ENCODE measurements at regions not wholly inside any gene's neighbourhood (a gene's known extent, or its start where the extent isn't known, plus 50 kb on each side); places are given as distances from the start of the nearest gene placed in this dataset.

- Histone ChIP-seq H3K27me3 (no peaks in the 10 kb centered on the region), H3K4me1 (no peaks in the 10 kb centered on the region), H3K9me3 (peaks cover 0 to 4% (median 0%) of the 10 kb centered on the region in 4 donors), H3K27ac (no peak overlapping the region), H3K36me3 (no peaks in the 10 kb centered on the region), H3K4me3 (no peak overlapping the region)
- TF ChIP-seq POLR2A (IDR thresholded peaks at IDR 0.05): no peak
- no peak for TF ChIP-seq CTCF (IDR thresholded peaks at IDR 0.05)
- ATAC-seq (no peak), DNase-seq (no peak)
- WGBS (ENCODE audit: insufficient coverage, low coverage, low lambda C conversion rate, missing lambda C conversion rate): 56% methylated on average over 3 of the region's 3 CpGs
- intact Hi-C loops (cut with DNase I): no loop called here
Measured at GRCh38 chr2:13035866-13036265, 319.1 kb downstream of the TRIB2 start.

- ATAC-seq: no peak
Measured at GRCh38 chr2:13040043-13040442, 323.3 kb downstream of the TRIB2 start.

GRCh38 chr2:13046557-13047165 is 329.9 kb downstream of the TRIB2 start:
- intact Hi-C loops (cut with DNase I): no loop called here
- H3K36me3 ChIP-seq: no peaks in the 10 kb centered on the region
- 46% methylated on average over 2 of the region's 2 CpGs for WGBS (ENCODE audit: insufficient coverage, low coverage, low lambda C conversion rate, missing lambda C conversion rate)
- TF ChIP-seq CTCF (IDR thresholded peaks at IDR 0.05) (peak; percentile 40 to 51 (median 47)), POLR2A (IDR thresholded peaks at IDR 0.05) (no peak)
- DNase-seq (no peak), ATAC-seq (no peak)
- no peaks in the 10 kb centered on the region for H3K4me1 ChIP-seq
- H3K4me3 ChIP-seq: no peak overlapping the region
- H3K27ac ChIP-seq: no peak overlapping the region
- no peaks in the 10 kb centered on the region for H3K9me3 ChIP-seq
- no peaks in the 10 kb centered on the region for H3K27me3 ChIP-seq

More at GRCh38 chr2:13040043-13040442, 323.3 kb downstream of the TRIB2 start:
- TF ChIP-seq POLR2A (IDR thresholded peaks at IDR 0.05) (no peak), CTCF (IDR thresholded peaks at IDR 0.05) (no peak)
- Histone ChIP-seq H3K27me3 (no peaks in the 10 kb centered on the region), H3K27ac (no peak overlapping the region), H3K9me3 (peaks cover 0 to 4% (median 0%) of the 10 kb centered on the region in 4 donors), H3K36me3 (no peaks in the 10 kb centered on the region), H3K4me3 (no peak overlapping the region), H3K4me1 (no peaks in the 10 kb centered on the region)
- WGBS (ENCODE audit: insufficient coverage, low coverage, low lambda C conversion rate, missing lambda C conversion rate): 70% methylated on average over 2 of the region's 13 CpGs
- peak in 1 of 3 donors; percentile 21 for DNase-seq
- intact Hi-C loops (cut with DNase I): no loop called here

DNA sequence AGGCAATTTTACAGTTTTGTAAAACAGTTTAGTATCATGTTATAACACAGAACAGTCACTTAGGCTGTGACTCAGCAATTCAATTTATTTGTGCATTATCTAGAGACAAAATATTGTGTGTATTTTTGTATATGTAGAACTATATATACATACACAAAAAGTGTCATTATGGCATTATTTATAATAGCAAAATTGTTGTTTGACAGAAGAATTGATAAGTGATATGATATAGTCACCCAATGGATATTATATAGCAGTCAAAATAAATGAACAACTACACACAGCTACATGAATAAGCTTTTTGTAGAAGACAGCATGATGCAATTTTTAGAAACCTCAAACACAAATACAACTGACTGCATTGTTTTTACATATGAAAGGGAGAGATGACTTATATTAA is 334.0 kb downstream of the TRIB2 start:
- no peaks in the 10 kb centered on the region for H3K27me3 ChIP-seq
- H3K4me1 ChIP-seq: no peaks in the 10 kb centered on the region
- ATAC-seq (no peak), DNase-seq (no peak)
- intact Hi-C loops (cut with DNase I): no loop called here
- H3K4me3 ChIP-seq: no peak overlapping the region
- H3K9me3 ChIP-seq: no peaks in the 10 kb centered on the region
- H3K27ac ChIP-seq: no peak overlapping the region
- no peaks in the 10 kb centered on the region for H3K36me3 ChIP-seq
- TF ChIP-seq POLR2A (IDR thresholded peaks at IDR 0.05) (no peak), CTCF (IDR thresholded peaks at IDR 0.05) (no peak)

GRCh38 chr2:13052547-13052946 is 335.8 kb downstream of the TRIB2 start:
- Histone ChIP-seq H3K27me3 (no peaks in the 10 kb centered on the region), H3K9me3 (no peaks in the 10 kb centered on the region), H3K27ac (no peak overlapping the region), H3K4me1 (no peaks in the 10 kb centered on the region), H3K4me3 (no peak overlapping the region), H3K36me3 (no peaks in the 10 kb centered on the region)
- WGBS (ENCODE audit: insufficient coverage, low coverage, low lambda C conversion rate, missing lambda C conversion rate): 32% methylated on average over 4 of the region's 4 CpGs
- DNase-seq: no peak
- TF ChIP-seq POLR2A (IDR thresholded peaks at IDR 0.05) (no peak), CTCF (IDR thresholded peaks at IDR 0.05) (no peak)
- intact Hi-C loops (cut with DNase I): no loop called here
- no peak for ATAC-seq

All from right lobe of liver (tissue), 6 donors.